NT2/D1 (cell line): ENCODE measurements at regions not wholly inside any gene's neighbourhood (a gene's known extent, or its start where the extent isn't known, plus 50 kb on each side); places are given as distances from the start of the nearest gene placed in this dataset.

ENCODE experiments used
- DNase-seq: peaks from one replicate; pipeline ENCODE4 v3.0.0-alpha.2; 2011; ENCODE audit warnings: low read depth, low spot score
- H3K27me3 ChIP-seq: 2 replicates; pipeline ENCODE4 v1.6.0; 2011; ENCODE audit warnings: mild to moderate bottlenecking; ENCODE audit not compliant: insufficient read length, insufficient read depth
- H3K36me3 ChIP-seq: 2 replicates; pipeline ENCODE4 v1.6.1; 2011; ENCODE audit warnings: mild to moderate bottlenecking, low read length, mixed read lengths; ENCODE audit not compliant: insufficient read depth, insufficient read length
- H3K4me1 ChIP-seq: 2 replicates; pipeline ENCODE4 v1.5.1; 2011; ENCODE audit not compliant: insufficient read depth, insufficient read length
- H3K4me3 ChIP-seq: 2 replicates; pipeline ENCODE4 v1.5.1; 2011; ENCODE audit warnings: low read depth; ENCODE audit not compliant: insufficient read length
- H3K9ac ChIP-seq: 2 replicates; pipeline ENCODE4 v1.6.0; 2011; ENCODE audit warnings: low read depth; ENCODE audit not compliant: insufficient read length
- H3K9me3 ChIP-seq: 2 replicates; pipeline ENCODE4 v1.5.1; 2011; ENCODE audit warnings: mild to moderate bottlenecking, low read length; ENCODE audit not compliant: insufficient read depth
- SUZ12 ChIP-seq: IDR thresholded peaks from 2 replicates; pipeline ENCODE4 v1.6.1; 2011; ENCODE audit not compliant: insufficient read length, insufficient read depth; ENCODE audit errors: extremely low read depth
- YY1 ChIP-seq: IDR thresholded peaks from 2 replicates; pipeline ENCODE4 v1.6.1; 2011; ENCODE audit not compliant: insufficient read length, insufficient read depth
- ZNF274 ChIP-seq: IDR thresholded peaks from 2 replicates; pipeline ENCODE4 v1.6.1; 2011; ENCODE audit warnings: mild to moderate bottlenecking, low read depth, low read length

DNA sequence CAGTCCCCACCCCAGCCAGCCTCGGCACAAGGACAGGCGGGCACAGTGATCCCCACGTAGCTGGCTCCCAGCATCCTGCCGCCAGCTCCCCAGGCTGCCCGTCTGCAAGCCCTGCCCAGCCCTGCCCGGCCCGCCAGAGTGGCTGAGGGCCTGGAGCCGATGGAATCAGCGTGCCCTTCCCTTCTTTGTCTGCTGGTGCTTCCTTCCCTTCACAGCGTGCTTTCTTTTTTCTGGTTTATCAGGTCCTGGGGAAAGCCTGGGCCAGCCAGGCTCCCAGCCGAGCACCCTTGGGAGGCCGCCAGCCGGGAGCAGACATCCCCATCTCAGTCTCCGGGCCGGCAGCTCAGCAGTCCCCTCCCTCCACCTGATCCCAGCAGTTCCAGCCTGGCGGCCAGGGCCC lies 54.7 kb upstream of the SMAD6 start:
- Histone ChIP-seq H3K4me1 (peaks cover 23% of the 10 kb centered on the region), H3K36me3 (no peaks in the 10 kb centered on the region), H3K27me3 (no peaks in the 10 kb centered on the region), H3K9me3 (no peaks in the 10 kb centered on the region), H3K9ac (no peak overlapping the region), H3K4me3 (no peak overlapping the region)
- DNase-seq = no peak
- TF ChIP-seq SUZ12 (no peak), YY1 (no peak), ZNF274 (no peak)

DNA sequence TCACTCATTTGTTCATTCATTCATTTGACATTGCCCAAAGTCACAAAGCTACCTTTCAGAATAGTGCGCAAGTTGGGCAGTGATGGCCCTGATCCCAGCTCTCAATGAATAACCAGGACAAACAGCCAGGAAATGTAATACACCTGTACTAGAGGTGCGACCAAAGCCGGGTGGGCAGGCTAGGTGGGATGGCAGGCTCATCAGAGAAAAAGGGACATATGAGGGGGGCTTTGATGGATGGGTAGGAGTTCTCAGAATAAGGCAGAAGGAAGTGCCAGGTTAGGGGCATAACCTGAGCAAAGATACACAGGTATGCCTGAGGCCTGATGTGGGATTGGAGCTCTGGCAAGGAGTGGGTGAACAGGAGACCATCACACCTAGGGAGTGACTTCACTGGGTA lies 53.4 kb upstream of the SMAD6 start:
- TF ChIP-seq ZNF274 (no peak), SUZ12 (no peak), YY1 (no peak)
- DNase-seq = no peak
- no peaks in the 10 kb centered on the region for H3K9me3 ChIP-seq
- H3K36me3 ChIP-seq = no peaks in the 10 kb centered on the region
- H3K4me1 ChIP-seq = peaks cover 28% of the 10 kb centered on the region
- H3K4me3 ChIP-seq = no peak overlapping the region
- no peak overlapping the region for H3K9ac ChIP-seq
- H3K27me3 ChIP-seq = no peaks in the 10 kb centered on the region

DNA sequence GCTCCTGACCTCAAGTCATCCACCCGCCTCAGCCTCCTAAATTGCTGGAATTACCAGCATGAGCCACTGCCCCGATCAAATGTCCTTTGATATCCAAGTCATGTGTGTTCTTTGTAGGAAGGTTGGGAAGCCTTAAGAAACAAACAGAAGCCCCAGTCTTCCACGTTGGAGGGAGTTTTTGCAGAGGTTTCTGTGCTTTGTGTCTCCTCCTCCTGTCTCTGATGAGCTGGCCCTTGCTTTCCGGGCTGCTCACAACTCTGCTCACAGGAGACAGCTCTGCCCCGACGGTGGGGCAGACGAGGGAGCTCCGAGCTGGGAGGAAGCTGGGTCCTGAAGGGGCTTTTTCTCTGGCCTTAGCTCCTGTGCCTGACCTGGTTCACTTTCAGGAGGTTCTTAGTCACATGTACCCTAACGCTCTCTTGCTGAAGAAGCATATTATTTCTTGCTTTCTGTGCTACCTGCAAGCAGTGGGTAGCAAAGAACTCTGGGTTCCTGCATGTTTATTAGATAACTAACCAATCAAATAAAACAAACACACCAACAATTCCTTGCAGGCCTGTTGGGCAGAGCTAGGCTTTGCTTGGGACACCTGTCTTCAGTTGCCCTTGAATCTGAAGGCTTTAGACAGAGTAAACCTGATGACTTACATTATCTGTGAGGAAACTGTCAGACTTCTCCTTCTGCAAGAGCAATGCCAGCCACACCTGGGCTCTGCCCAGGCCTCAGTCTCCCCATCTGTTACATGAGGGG lies 52.6 kb upstream of the SMAD6 start:
- H3K27me3 ChIP-seq = no peaks in the 10 kb centered on the region
- H3K9me3 ChIP-seq = no peaks in the 10 kb centered on the region
- H3K9ac ChIP-seq = no peak overlapping the region
- no peak for TF ChIP-seq YY1
- TF ChIP-seq ZNF274 = no peak
- TF ChIP-seq SUZ12 = no peak
- peaks cover 31% of the 10 kb centered on the region for H3K4me1 ChIP-seq
- peak; percentile 50 for DNase-seq
- H3K36me3 ChIP-seq = no peaks in the 10 kb centered on the region
- H3K4me3 ChIP-seq = no peak overlapping the region

DNA sequence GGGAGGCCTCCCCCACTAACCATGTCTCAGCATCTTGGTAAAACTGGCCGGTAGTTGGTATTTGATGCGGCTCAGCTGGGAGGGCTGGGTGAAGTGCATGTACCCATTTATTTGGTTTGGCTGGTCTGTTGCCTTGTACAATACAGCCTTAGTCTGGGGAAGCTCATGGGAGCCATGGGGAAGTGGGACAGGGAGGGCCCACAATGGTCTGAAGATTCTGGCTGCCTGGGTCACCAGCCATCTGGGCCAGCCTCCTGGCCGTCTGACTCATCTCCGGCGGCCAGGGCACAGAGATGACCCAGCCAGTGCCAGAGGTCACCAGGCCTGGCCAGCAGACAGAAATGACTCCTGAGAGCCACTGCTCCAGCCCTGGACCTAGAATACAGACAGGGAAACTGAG lies 51.6 kb upstream of the SMAD6 start:
- TF ChIP-seq ZNF274 (no peak), YY1 (no peak), SUZ12 (no peak)
- Histone ChIP-seq H3K9ac (no peak overlapping the region), H3K36me3 (no peaks in the 10 kb centered on the region), H3K4me3 (no peak overlapping the region), H3K27me3 (no peaks in the 10 kb centered on the region), H3K9me3 (no peaks in the 10 kb centered on the region), H3K4me1 (peaks cover 32% of the 10 kb centered on the region)
- DNase-seq = no peak

DNA sequence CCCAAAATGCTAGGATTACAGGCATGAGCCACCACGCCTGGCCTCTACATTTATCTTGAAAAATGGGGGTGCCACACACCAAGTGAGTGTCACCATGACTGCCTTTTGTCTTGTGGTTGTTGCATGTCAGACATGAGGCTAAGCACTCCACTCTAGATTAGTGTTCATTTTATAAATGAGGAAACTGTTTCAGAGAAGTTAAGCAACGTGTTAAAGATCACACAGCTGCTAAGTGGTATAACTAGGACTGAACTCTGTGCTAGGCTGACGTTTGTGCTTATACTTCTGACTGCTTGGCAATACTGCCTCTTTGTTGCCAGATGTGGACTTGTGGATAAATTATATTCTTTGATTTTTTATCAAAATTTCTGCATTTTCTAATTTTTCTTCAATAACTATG lies 50.8 kb upstream of the SMAD6 start:
- no peaks in the 10 kb centered on the region for H3K27me3 ChIP-seq
- DNase-seq = no peak
- TF ChIP-seq SUZ12 (no peak), ZNF274 (no peak), YY1 (no peak)
- no peaks in the 10 kb centered on the region for H3K9me3 ChIP-seq
- H3K4me1 ChIP-seq = peaks cover 30% of the 10 kb centered on the region
- no peaks in the 10 kb centered on the region for H3K36me3 ChIP-seq
- H3K4me3 ChIP-seq = no peak overlapping the region
- no peak overlapping the region for H3K9ac ChIP-seq

DNA sequence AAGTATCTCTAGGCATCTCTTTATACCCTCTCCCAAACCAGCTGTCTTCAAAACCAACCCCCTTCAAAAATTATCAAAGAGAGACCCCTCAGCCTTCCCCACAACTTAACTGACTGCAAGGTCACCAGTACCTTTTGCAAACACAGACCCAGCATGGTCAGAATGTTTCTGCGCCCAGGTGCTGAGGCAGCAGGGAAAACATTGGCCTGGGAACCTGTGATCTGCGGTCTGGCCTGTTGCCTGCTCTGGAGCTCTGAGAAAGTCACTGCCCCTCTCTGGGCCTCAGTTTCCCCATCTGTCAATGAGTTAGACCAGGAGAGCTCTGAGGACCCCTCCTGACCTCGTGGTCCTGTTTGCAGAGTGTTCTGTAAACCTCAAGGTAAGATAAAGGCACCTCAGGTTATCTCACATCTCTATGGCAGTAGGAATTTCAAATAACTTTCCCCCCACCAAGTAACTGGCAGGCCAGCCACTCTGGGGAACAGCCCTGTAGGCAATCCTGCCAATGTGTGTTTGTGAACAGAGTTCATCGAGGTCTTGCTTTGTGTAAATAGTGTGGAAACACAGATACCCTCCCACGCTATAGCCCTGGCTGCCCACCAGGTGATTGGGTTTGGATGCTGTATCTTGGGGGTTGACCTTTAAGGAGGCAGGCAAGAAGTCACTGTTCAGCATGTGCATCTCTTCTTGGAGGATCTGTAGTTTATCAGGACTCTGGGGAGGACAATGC lies 50.0 kb upstream of the SMAD6 start:
- Histone ChIP-seq H3K4me3 (no peak overlapping the region), H3K4me1 (peaks cover 30% of the 10 kb centered on the region), H3K9me3 (no peaks in the 10 kb centered on the region), H3K9ac (no peak overlapping the region), H3K36me3 (no peaks in the 10 kb centered on the region), H3K27me3 (no peaks in the 10 kb centered on the region)
- TF ChIP-seq ZNF274 (no peak), SUZ12 (no peak), YY1 (no peak)
- no peak for DNase-seq
